Kidney tubule cell (primary cell): ENCODE measurements at regions not wholly inside any gene's neighbourhood (a gene's known extent, or its start where the extent isn't known, plus 50 kb on each side); places are given as distances from the start of the nearest gene placed in this dataset.
"Not testable (repeated sequence)": the region's sequence is repeated elsewhere in the genome, so short reads cannot be mapped to it uniquely, and the experiment has no call there.

Experiments
- DNase-seq: peaks from one replicate; pipeline ENCODE4 v3.0.0-alpha.2; 2018; ENCODE audit warnings: low spot score

- DNase-seq = peak; percentile 81
These were observed 52.6 kb upstream of the JUN start for GRCh38 chr1:58836408-58836807.

GRCh38 chr1:58837886-58838285 lies 54.0 kb upstream of the JUN start:
- DNase-seq = no peak

- DNase-seq = no peak
These were observed 55.4 kb upstream of the JUN start for GRCh38 chr1:58839147-58839795.

GRCh38 chr1:58839846-58840835 lies 56.3 kb upstream of the JUN start:
- no peak for DNase-seq

- no peak for DNase-seq
These were observed 57.6 kb upstream of the JUN start for GRCh38 chr1:58841455-58841854.

GRCh38 chr1:58842941-58843340 lies 59.1 kb upstream of the JUN start:
- no peak for DNase-seq

GRCh38 chr1:58844176-58844575 lies 60.3 kb upstream of the JUN start:
- DNase-seq = no peak

- DNase-seq = no peak
These were observed 62.1 kb upstream of the JUN start for GRCh38 chr1:58845942-58846341.

GRCh38 chr1:58848818-58849411 lies 65.1 kb upstream of the JUN start:
- peak; percentile 100 for DNase-seq

GRCh38 chr1:58849551-58849950 lies 65.7 kb upstream of the JUN start:
- DNase-seq = no peak

GRCh38 chr1:58850636-58851035 lies 66.8 kb upstream of the JUN start:
- no peak for DNase-seq

GRCh38 chr1:58852731-58853485 lies 69.1 kb upstream of the JUN start:
- DNase-seq = no peak

GRCh38 chr1:58854576-58854975 lies 70.7 kb upstream of the JUN start:
- no peak for DNase-seq

GRCh38 chr1:58855274-58856165 lies 71.7 kb upstream of the JUN start:
- DNase-seq = peak; percentile 90

GRCh38 chr1:58856281-58856680 lies 72.4 kb upstream of the JUN start:
- not testable (repeated sequence) for DNase-seq

- peak; percentile 88 for DNase-seq
These were observed 74.1 kb upstream of the JUN start for GRCh38 chr1:58857680-58858673.

- DNase-seq = no peak
These were observed 76.1 kb upstream of the JUN start for GRCh38 chr1:58859769-58860485.

- DNase-seq = no peak
These were observed 77.2 kb upstream of the JUN start for GRCh38 chr1:58861076-58861475.

- peak; percentile 25 for DNase-seq
These were observed 77.7 kb upstream of the JUN start for GRCh38 chr1:58861506-58861905.
